ENCODE measurements at regions not wholly inside any gene's neighbourhood (a gene's known extent, or its start where the extent isn't known, plus 50 kb on each side); places are given as distances from the start of the nearest gene placed in this dataset.

DNA sequence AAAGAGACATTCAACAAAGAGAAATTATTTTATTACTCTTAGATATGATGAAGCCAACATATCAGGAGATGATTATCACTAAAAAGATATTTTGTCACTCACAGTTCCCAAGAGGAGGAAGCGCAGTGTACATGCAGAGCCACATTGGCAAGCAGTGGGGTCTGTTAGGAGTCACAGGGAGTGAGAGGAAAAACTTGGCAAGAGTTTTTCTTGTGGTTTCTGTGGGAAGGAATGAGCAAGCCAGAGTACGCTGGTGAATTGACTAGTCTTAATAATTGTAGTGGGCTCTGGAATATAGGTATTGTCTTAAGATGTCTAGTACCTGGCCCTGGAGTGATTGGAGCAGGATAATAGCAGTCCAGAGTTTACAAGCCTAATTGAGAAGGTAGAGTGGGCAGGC lies 1095.2 kb downstream of the GRIK2 start:
- Histone ChIP-seq H3K9me3 (ENCODE audit: insufficient read depth, low read length) (no peaks in the 10 kb centered on the region), H3K4me2 (ENCODE audit: low read length) (no peak overlapping the region), H2AFZ (ENCODE audit: low read depth, low read length) (no peak overlapping the region), H3K79me2 (ENCODE audit: low read length) (no peaks in the 10 kb centered on the region), H3K36me3 (replicated peaks; ENCODE audit: low read depth, low read length) (no peaks in the 10 kb centered on the region), H3K4me3 (ENCODE audit: low read length) (no peak overlapping the region), H3K9ac (ENCODE audit: low read length) (no peak overlapping the region), H3K4me1 (ENCODE audit: low read length) (peaks cover 13% of the 10 kb centered on the region), H3K27me3 (ENCODE audit: low read depth, low read length) (no peaks in the 10 kb centered on the region), H4K20me1 (ENCODE audit: insufficient read depth, low read length) (no peaks in the 10 kb centered on the region), H3K27ac (ENCODE audit: low read length) (no peak overlapping the region)
- TF ChIP-seq, protein P1, sequence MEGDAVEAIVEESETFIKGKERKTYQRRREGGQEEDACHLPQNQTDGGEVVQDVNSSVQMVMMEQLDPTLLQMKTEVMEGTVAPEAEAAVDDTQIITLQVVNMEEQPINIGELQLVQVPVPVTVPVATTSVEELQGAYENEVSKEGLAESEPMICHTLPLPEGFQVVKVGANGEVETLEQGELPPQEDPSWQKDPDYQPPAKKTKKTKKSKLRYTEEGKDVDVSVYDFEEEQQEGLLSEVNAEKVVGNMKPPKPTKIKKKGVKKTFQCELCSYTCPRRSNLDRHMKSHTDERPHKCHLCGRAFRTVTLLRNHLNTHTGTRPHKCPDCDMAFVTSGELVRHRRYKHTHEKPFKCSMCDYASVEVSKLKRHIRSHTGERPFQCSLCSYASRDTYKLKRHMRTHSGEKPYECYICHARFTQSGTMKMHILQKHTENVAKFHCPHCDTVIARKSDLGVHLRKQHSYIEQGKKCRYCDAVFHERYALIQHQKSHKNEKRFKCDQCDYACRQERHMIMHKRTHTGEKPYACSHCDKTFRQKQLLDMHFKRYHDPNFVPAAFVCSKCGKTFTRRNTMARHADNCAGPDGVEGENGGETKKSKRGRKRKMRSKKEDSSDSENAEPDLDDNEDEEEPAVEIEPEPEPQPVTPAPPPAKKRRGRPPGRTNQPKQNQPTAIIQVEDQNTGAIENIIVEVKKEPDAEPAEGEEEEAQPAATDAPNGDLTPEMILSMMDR (IDR thresholded peaks at IDR 0.05; ENCODE audit: low read depth, low read length): no peak

DNA sequence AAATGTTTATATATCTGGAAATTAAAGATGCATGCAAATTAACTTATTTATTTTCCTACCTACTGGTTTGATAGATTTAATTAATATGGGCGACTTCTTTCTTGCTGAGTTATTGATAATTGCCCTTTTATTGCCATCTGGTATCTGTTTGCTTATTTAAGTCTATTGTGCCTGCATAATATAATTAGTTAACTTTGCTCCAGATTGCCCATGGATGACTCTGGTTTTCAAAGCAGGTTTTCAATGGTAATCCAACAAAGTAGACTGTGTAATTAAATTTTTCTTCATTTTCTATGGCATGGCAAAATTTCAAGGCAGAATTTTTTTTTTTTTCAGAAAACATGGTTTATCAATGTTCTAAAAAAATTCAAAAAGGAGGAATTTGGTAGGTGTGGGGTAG lies 1092.0 kb downstream of the GRIK2 start:
- no peaks in the 10 kb centered on the region for H3K27me3 ChIP-seq (ENCODE audit: low read depth, low read length)
- no peak overlapping the region for H2AFZ ChIP-seq (ENCODE audit: low read depth, low read length)
- no peaks in the 10 kb centered on the region for H3K9me3 ChIP-seq (ENCODE audit: insufficient read depth, low read length)
- no peaks in the 10 kb centered on the region for H3K79me2 ChIP-seq (ENCODE audit: low read length)
- no peak overlapping the region for H3K27ac ChIP-seq (ENCODE audit: low read length)
- H3K36me3 ChIP-seq (replicated peaks; ENCODE audit: low read depth, low read length): no peaks in the 10 kb centered on the region
- no peak overlapping the region for H3K4me2 ChIP-seq (ENCODE audit: low read length)
- H4K20me1 ChIP-seq (ENCODE audit: insufficient read depth, low read length): no peaks in the 10 kb centered on the region
- H3K4me3 ChIP-seq (ENCODE audit: low read length): no peak overlapping the region
- TF ChIP-seq, protein P1 (IDR thresholded peaks at IDR 0.05; ENCODE audit: low read depth, low read length): no peak
- TF ChIP-seq EZH2phosphoT487 (IDR thresholded peaks at IDR 0.05; ENCODE audit: low read depth): no peak
- peaks cover 9% of the 10 kb centered on the region for H3K4me1 ChIP-seq (ENCODE audit: low read length)
- H3K9ac ChIP-seq (ENCODE audit: low read length): no peak overlapping the region

GRCh38 chr6:102474041-102474807 lies 1080.7 kb downstream of the GRIK2 start:
- Histone ChIP-seq H3K4me2 (ENCODE audit: low read length) (peak overlapping the region; percentile 26), H3K4me1 (ENCODE audit: low read length) (peaks cover 11% of the 10 kb centered on the region), H3K9me3 (ENCODE audit: insufficient read depth, low read length) (no peaks in the 10 kb centered on the region), H3K27me3 (ENCODE audit: low read depth, low read length) (no peaks in the 10 kb centered on the region), H3K4me3 (ENCODE audit: low read length) (no peak overlapping the region), H3K36me3 (replicated peaks; ENCODE audit: low read depth, low read length) (no peaks in the 10 kb centered on the region), H3K79me2 (ENCODE audit: low read length) (no peaks in the 10 kb centered on the region), H4K20me1 (ENCODE audit: insufficient read depth, low read length) (no peaks in the 10 kb centered on the region), H3K27ac (ENCODE audit: low read length) (no peak overlapping the region), H2AFZ (ENCODE audit: low read depth, low read length) (no peak overlapping the region), H3K9ac (ENCODE audit: low read length) (no peak overlapping the region)
- TF ChIP-seq EZH2phosphoT487 (IDR thresholded peaks at IDR 0.05; ENCODE audit: low read depth): no peak
- TF ChIP-seq, protein P1 (IDR thresholded peaks at IDR 0.05; ENCODE audit: low read depth, low read length): no peak

DNA sequence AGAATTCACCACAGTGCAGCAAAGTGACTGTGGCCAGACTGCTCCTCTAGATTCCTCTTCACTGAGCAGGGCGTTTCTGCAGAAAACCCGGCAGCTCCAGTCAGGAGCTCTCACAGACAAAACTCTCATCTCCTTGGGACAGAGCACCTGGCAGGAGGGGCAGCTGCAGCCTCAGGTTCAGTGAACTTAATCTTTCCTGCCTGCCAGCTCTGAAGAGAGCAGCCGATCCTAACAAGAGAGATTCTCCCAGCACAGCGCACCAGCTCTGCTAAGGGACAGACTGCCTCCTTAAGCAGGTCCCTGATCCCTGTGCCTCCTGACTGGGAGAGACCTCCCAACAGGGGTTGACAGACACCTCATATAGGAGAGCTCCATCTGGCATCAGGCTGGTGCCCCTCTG lies 1065.5 kb downstream of the GRIK2 start:
- Histone ChIP-seq H3K27ac (ENCODE audit: low read length) (no peak overlapping the region), H2AFZ (ENCODE audit: low read depth, low read length) (no peak overlapping the region), H3K4me3 (ENCODE audit: low read length) (no peak overlapping the region), H3K36me3 (replicated peaks; ENCODE audit: low read depth, low read length) (no peaks in the 10 kb centered on the region), H3K4me1 (ENCODE audit: low read length) (no peaks in the 10 kb centered on the region), H3K9me3 (ENCODE audit: insufficient read depth, low read length) (no peaks in the 10 kb centered on the region), H3K79me2 (ENCODE audit: low read length) (no peaks in the 10 kb centered on the region), H3K27me3 (ENCODE audit: low read depth, low read length) (no peaks in the 10 kb centered on the region), H3K4me2 (ENCODE audit: low read length) (no peak overlapping the region), H4K20me1 (ENCODE audit: insufficient read depth, low read length) (no peaks in the 10 kb centered on the region), H3K9ac (ENCODE audit: low read length) (no peak overlapping the region)
- no peak for TF ChIP-seq EZH2phosphoT487 (IDR thresholded peaks at IDR 0.05; ENCODE audit: low read depth)
- TF ChIP-seq, protein P1 (IDR thresholded peaks at IDR 0.05; ENCODE audit: low read depth, low read length): no peak
